ENCODE measurements at regions not wholly inside any gene's neighbourhood (a gene's known extent, or its start where the extent isn't known, plus 50 kb on each side); places are given as distances from the start of the nearest gene placed in this dataset.
"Not testable (repeated sequence)": the region's sequence is repeated elsewhere in the genome, so short reads cannot be mapped to it uniquely, and the experiment has no call there.

- no peak for DNase-seq
Measured at GRCh38 chr18:54662986-54663385, 71.9 kb downstream of the DYNAP start.

GRCh38 chr18:54669701-54670100 lies 78.7 kb downstream of the DYNAP start:
- not testable (repeated sequence) for DNase-seq

GRCh38 chr18:54671291-54671881 lies 80.3 kb downstream of the DYNAP start:
- DNase-seq, result no peak

- no peak for DNase-seq
Measured at GRCh38 chr18:54672109-54672508, 81.1 kb downstream of the DYNAP start.

GRCh38 chr18:54672846-54673475 lies 81.9 kb downstream of the DYNAP start:
- no peak for DNase-seq

- no peak for DNase-seq
Measured at GRCh38 chr18:54673936-54674335, 82.9 kb downstream of the DYNAP start.

- DNase-seq, result no peak
Measured at GRCh38 chr18:54675076-54675475, 84.0 kb downstream of the DYNAP start.

GRCh38 chr18:54679318-54680149 lies 88.5 kb downstream of the DYNAP start:
- DNase-seq, result no peak

GRCh38 chr18:54684784-54685183 lies 93.7 kb downstream of the DYNAP start:
- no peak for DNase-seq

GRCh38 chr18:54689319-54689718 lies 98.3 kb downstream of the DYNAP start:
- DNase-seq, result no peak

GRCh38 chr18:54690198-54690597 lies 99.2 kb downstream of the DYNAP start:
- no peak for DNase-seq

GRCh38 chr18:54692463-54692862 lies 101.4 kb downstream of the DYNAP start:
- no peak for DNase-seq

- DNase-seq, result no peak
Measured at GRCh38 chr18:54696616-54697293, 105.7 kb downstream of the DYNAP start.

- no peak for DNase-seq
Measured at GRCh38 chr18:54700580-54700979, 109.5 kb downstream of the DYNAP start.

GRCh38 chr18:54702686-54703085 lies 111.6 kb downstream of the DYNAP start:
- DNase-seq, result no peak

GRCh38 chr18:54710074-54710899 lies 118.0 kb upstream of the RAB27B start:
- DNase-seq, result no peak

GRCh38 chr18:54710900-54711281 lies 117.4 kb upstream of the RAB27B start:
- no peak for DNase-seq

GRCh38 chr18:54712306-54712705 lies 116.0 kb upstream of the RAB27B start:
- no peak for DNase-seq

- DNase-seq, result no peak
Measured at GRCh38 chr18:54712758-54713157, 115.5 kb upstream of the RAB27B start.

GRCh38 chr18:54713386-54713785 lies 114.9 kb upstream of the RAB27B start:
- DNase-seq, result no peak

- no peak for DNase-seq
Measured at GRCh38 chr18:54714851-54715250, 113.4 kb upstream of the RAB27B start.

GRCh38 chr18:54716586-54716985 lies 111.7 kb upstream of the RAB27B start:
- no peak for DNase-seq
